ENCODE measurements at regions not wholly inside any gene's neighbourhood (a gene's known extent, or its start where the extent isn't known, plus 50 kb on each side); places are given as distances from the start of the nearest gene placed in this dataset.

GRCh38 chr2:14157816-14158215 is 474.7 kb upstream of the LRATD1 start:
- no peak for DNase-seq
- intact Hi-C loops (cut with DNase I; ENCODE audit: low total_unique reads) (no loop called here), in situ Hi-C loops (cut with MboI; ENCODE audit: low sequenced_read_pairs in 4 of 4) (no loop called here)
- no peak for ATAC-seq
- Histone ChIP-seq H3K4me1 (no peaks in the 10 kb centered on the region), H3K4me3 (no peak overlapping the region), H3K27ac (no peak overlapping the region), H3K27me3 (no peaks in the 10 kb centered on the region), H3K36me3 (no peaks in the 10 kb centered on the region), H3K9me3 (no peaks in the 10 kb centered on the region)
- TF ChIP-seq CTCF (IDR thresholded peaks at IDR 0.05 in 4 of 5, conservative IDR thresholded peaks at IDR 0.05 in 1 of 5) (no peak), POLR2A (IDR thresholded peaks at IDR 0.05) (no peak)

DNA sequence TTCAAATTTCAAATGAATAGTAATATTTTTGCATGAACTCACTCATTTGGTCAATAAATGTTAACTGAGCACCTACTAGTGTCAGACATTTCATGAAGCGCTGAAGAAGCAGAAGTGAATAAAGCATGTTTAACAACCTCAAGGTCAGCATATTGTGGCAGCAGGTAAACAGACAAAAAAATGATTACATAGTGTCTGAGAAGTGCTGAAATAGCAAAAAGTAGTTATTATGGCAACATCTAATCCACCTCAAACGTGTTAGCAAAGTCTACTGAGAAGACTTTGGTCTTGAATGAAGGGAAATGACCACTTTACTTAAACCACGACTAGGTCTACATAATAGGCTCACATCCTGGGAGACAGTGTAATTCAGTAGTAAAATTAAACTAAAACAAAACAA is 452.2 kb upstream of the LRATD1 start:
- DNase-seq (no peak), ATAC-seq (no peak)
- no peak overlapping the region for H3K4me3 ChIP-seq
- no peak for TF ChIP-seq CTCF (IDR thresholded peaks at IDR 0.05 in 4 of 5, conservative IDR thresholded peaks at IDR 0.05 in 1 of 5)
- TF ChIP-seq POLR2A (IDR thresholded peaks at IDR 0.05), result no peak
- H3K36me3 ChIP-seq, result no peaks in the 10 kb centered on the region
- no peaks in the 10 kb centered on the region for H3K4me1 ChIP-seq
- H3K9me3 ChIP-seq, result no peaks in the 10 kb centered on the region
- no peaks in the 10 kb centered on the region for H3K27me3 ChIP-seq
- in situ Hi-C loops (cut with MboI; ENCODE audit: low sequenced_read_pairs in 4 of 4) (no loop called here), intact Hi-C loops (cut with DNase I; ENCODE audit: low total_unique reads) (no loop called here)
- H3K27ac ChIP-seq, result no peak overlapping the region

- DNase-seq (no peak), ATAC-seq (no peak)
- no peak overlapping the region for H3K27ac ChIP-seq
- TF ChIP-seq POLR2A (IDR thresholded peaks at IDR 0.05) (no peak), CTCF (IDR thresholded peaks at IDR 0.05 in 4 of 5, conservative IDR thresholded peaks at IDR 0.05 in 1 of 5) (no peak)
- H3K27me3 ChIP-seq, result no peaks in the 10 kb centered on the region
- in situ Hi-C loops (cut with MboI; ENCODE audit: low sequenced_read_pairs in 4 of 4), result no loop called here
- H3K4me1 ChIP-seq, result no peaks in the 10 kb centered on the region
- no peaks in the 10 kb centered on the region for H3K9me3 ChIP-seq
- H3K36me3 ChIP-seq, result no peaks in the 10 kb centered on the region
- H3K4me3 ChIP-seq, result no peak overlapping the region
- intact Hi-C loops (cut with DNase I; ENCODE audit: low total_unique reads), result no loop called here
Observed at GRCh38 chr2:14182227-14182946, 450.1 kb upstream of the LRATD1 start.

GRCh38 chr2:14185906-14186305 is 446.6 kb upstream of the LRATD1 start:
- Histone ChIP-seq H3K9me3 (no peaks in the 10 kb centered on the region), H3K4me1 (no peaks in the 10 kb centered on the region), H3K4me3 (no peak overlapping the region), H3K27ac (no peak overlapping the region), H3K27me3 (no peaks in the 10 kb centered on the region), H3K36me3 (no peaks in the 10 kb centered on the region)
- ATAC-seq (no peak), DNase-seq (no peak)
- in situ Hi-C loops (cut with MboI; ENCODE audit: low sequenced_read_pairs in 4 of 4) (no loop called here), intact Hi-C loops (cut with DNase I; ENCODE audit: low total_unique reads) (no loop called here)
- TF ChIP-seq POLR2A (IDR thresholded peaks at IDR 0.05), result no peak
- TF ChIP-seq CTCF (IDR thresholded peaks at IDR 0.05 in 4 of 5, conservative IDR thresholded peaks at IDR 0.05 in 1 of 5), result no peak

DNA sequence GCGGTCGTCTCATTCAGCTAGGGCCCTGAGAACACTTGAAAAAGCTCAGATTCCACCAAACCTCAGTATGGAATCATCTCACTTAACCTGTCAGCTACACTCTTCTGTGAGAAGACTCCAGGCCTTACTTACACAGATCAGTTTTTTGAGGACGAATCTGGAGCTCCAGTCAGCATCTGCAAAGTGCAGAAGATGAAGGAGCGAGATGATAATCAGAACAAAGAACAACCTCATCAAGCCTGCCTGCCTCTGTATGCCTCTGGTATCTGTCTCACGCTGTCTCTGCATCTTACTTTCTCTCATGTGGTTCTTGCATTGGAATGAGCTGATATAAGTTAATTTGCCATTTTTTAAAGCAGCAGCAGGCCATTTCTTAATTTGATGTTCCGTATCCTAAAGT is 444.1 kb upstream of the LRATD1 start:
- TF ChIP-seq POLR2A (IDR thresholded peaks at IDR 0.05) (no peak), CTCF (IDR thresholded peaks at IDR 0.05 in 4 of 5, conservative IDR thresholded peaks at IDR 0.05 in 1 of 5) (no peak)
- DNase-seq, result no peak
- no peak overlapping the region for H3K4me3 ChIP-seq
- no peaks in the 10 kb centered on the region for H3K36me3 ChIP-seq
- H3K4me1 ChIP-seq, result no peaks in the 10 kb centered on the region
- H3K27ac ChIP-seq, result no peak overlapping the region
- ATAC-seq, result no peak
- in situ Hi-C loops (cut with MboI; ENCODE audit: low sequenced_read_pairs in 4 of 4), result no loop called here
- intact Hi-C loops (cut with DNase I; ENCODE audit: low total_unique reads), result no loop called here
- H3K9me3 ChIP-seq, result no peaks in the 10 kb centered on the region
- no peaks in the 10 kb centered on the region for H3K27me3 ChIP-seq

All from gastrocnemius medialis (tissue), 4 donors.